GM10248 (cell line): ENCODE measurements at regions not wholly inside any gene's neighbourhood (a gene's known extent, or its start where the extent isn't known, plus 50 kb on each side); places are given as distances from the start of the nearest gene placed in this dataset.

ENCODE experiments used
- CTCF ChIA-PET: fragments of 300-600 bp; sonication (Branson Sonifier 250); formaldehyde crosslinking; extraction: SDS; loops from one replicate; lab custom pipeline; 2021; ENCODE audit warnings: antibody characterized with exemption; lab: Yijun Ruan, JAX
- POLR2A ChIA-PET: fragments of 350-650 bp; sonication (Branson Sonifier 250); formaldehyde crosslinking; extraction: SDS; loops from one replicate; lab custom pipeline; 2020; ENCODE audit warnings: antibody characterized with exemption; lab: Yijun Ruan, JAX
- DNase-seq: peaks from one replicate; pipeline ENCODE4 v3.0.0; 2012; ENCODE audit errors: extremely low spot score
- CTCF ChIP-seq: IDR thresholded peaks from 2 replicates; pipeline ENCODE4 v1.5.1; 2012; ENCODE audit warnings: mild to moderate bottlenecking, low read depth; ENCODE audit errors: extremely low read depth, missing control alignments, control extremely low read depth

- CTCF ChIA-PET: interaction anchor here (2.4 kb wide), 1 partner anchor 10 kb away, joined by 9 read pairs; no protein-coding TSS in a partner anchor
- no peak for DNase-seq
- TF ChIP-seq CTCF: no peak
- POLR2A ChIA-PET: no interaction called here
These were observed 98.7 kb downstream of the CRYAA start for GRCh38 chr21:43267391-43268085.

GRCh38 chr21:43266534-43266933 is 97.7 kb downstream of the CRYAA start:
- POLR2A ChIA-PET: no interaction called here
- CTCF ChIA-PET: interaction anchor here (0.7 to 2.4 kb wide), 2 partner anchors 11 to 56 kb away, joined by 3 to 9 read pairs; no protein-coding TSS in a partner anchor
- no peak for TF ChIP-seq CTCF
- DNase-seq: no peak

GRCh38 chr21:43262427-43262826 is 93.6 kb downstream of the CRYAA start:
- POLR2A ChIA-PET: no interaction called here
- no peak for TF ChIP-seq CTCF
- DNase-seq: no peak
- CTCF ChIA-PET: no interaction called here
